ENCODE measurements at regions not wholly inside any gene's neighbourhood (a gene's known extent, or its start where the extent isn't known, plus 50 kb on each side); places are given as distances from the start of the nearest gene placed in this dataset.

- no peak for TF ChIP-seq SUZ12 (IDR thresholded peaks at IDR 0.05; ENCODE audit: low read length)
Observed at GRCh38 chr5:8322484-8322883, 453.5 kb downstream of the MTRR start (continued).

Measured in H1 (cell line).